ENCODE measurements at regions not wholly inside any gene's neighbourhood (a gene's known extent, or its start where the extent isn't known, plus 50 kb on each side); places are given as distances from the start of the nearest gene placed in this dataset.

DNA sequence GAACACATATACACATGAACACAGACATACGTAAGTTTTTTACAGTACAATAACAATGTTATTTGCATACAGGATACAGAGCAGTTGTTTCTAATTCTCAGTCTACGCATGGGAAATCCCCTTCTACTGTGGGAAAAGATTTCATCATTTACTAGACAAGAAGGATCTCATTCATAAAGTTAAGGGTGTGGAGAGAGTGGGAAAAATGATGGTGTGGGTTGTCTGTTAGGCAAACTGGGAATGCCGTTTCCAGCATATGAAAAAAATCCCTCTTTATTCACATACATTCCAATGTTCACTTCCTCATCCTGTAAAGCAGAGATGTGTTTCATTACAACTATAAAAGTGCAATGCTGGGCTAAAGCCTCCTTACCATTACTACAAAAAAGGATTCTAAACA is 120.9 kb downstream of the SINHCAF start:
- TF ChIP-seq, protein P1, sequence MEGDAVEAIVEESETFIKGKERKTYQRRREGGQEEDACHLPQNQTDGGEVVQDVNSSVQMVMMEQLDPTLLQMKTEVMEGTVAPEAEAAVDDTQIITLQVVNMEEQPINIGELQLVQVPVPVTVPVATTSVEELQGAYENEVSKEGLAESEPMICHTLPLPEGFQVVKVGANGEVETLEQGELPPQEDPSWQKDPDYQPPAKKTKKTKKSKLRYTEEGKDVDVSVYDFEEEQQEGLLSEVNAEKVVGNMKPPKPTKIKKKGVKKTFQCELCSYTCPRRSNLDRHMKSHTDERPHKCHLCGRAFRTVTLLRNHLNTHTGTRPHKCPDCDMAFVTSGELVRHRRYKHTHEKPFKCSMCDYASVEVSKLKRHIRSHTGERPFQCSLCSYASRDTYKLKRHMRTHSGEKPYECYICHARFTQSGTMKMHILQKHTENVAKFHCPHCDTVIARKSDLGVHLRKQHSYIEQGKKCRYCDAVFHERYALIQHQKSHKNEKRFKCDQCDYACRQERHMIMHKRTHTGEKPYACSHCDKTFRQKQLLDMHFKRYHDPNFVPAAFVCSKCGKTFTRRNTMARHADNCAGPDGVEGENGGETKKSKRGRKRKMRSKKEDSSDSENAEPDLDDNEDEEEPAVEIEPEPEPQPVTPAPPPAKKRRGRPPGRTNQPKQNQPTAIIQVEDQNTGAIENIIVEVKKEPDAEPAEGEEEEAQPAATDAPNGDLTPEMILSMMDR (IDR thresholded peaks at IDR 0.05; ENCODE audit: extremely low read depth, missing control alignments), result no peak
- peak; percentile 45 for DNase-seq (ENCODE audit: low spot score)

DNA sequence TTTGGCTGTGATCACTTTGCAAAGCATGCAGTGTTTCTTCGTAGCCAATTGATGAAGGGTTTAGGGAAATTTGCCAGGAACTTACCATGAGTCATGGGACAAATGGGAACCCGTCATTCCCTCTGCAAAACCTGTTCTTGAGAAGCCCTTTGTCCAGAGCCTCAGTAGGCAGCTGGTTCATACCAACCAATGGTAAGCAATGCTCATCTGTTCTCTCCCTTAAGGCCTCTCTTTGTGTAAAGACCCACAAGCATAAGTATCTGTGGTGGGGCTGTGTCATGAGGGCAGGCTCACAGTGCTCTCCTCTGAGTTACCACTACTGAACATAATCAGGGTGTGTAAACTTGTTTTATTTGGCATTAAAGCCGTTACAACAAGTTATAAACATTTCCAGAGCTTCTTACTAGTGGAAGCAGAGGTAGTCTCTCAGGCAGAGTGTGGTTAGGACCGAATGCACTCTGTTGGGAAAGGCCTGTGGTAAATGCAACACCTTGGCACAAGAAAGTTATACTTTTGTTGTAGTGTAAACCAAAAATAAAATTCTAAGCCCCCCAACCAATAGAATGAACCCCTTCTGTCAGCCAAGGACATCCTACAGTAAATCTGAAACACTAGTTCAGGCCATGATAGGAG is 119.8 kb downstream of the SINHCAF start:
- no peak for DNase-seq (ENCODE audit: low spot score)

DNA sequence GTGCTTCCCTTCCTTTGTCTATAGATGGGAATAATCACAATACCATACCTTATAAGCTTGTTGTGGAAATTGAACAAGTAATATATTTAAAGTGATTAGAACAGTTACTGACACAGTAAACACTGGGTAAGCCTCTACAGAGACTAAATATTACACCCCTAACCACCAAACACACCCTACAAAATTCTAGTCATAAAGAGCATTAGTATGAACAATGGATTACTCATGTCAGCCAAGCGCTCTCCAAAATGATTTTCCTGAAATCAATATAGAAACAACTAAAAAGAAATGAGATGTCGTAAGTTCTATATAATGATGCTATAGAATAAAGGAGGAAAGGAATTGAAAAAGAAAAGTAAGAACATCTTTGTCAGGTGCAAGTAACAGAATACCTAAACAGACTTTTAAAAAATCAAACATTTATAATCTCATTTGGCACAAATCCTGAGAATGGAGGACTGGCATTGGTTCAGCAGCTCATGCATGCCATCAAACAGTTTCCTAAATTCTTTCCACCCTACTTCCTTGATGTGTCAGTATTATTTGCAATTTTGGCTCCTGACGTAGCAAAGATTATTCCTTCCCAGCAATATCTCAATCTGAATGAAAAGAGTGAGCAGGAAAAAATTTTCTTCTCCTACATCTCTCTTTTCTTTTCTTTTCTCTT is 118.0 kb downstream of the SINHCAF start:
- no peak for DNase-seq (ENCODE audit: low spot score)
- TF ChIP-seq, protein P1 (IDR thresholded peaks at IDR 0.05; ENCODE audit: extremely low read depth, missing control alignments), result no peak

More for the DNA sequence above, 119.8 kb downstream of the SINHCAF start:
- TF ChIP-seq, protein P1 (IDR thresholded peaks at IDR 0.05; ENCODE audit: extremely low read depth, missing control alignments), result no peak

DNA sequence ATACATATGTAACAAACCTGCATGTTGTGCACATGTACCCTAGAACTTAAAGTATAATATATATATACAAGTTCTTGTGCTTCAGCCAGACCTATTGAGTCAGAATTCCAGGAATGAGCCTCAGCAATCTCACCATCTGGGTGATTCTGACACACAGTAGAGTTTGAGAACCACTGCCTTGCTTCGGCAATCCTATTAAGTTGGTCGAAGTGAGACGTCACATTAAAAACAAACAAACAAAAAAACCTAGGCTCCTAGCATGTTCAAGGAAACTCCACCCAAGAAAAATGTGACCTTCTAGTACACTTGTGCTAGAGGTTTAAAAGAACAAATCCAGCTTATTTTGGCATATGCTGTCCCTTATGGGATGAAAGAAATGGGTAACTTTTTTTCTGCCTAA is 115.8 kb downstream of the SINHCAF start:
- DNase-seq (ENCODE audit: low spot score), result no peak
- TF ChIP-seq, protein P1 (IDR thresholded peaks at IDR 0.05; ENCODE audit: extremely low read depth, missing control alignments), result no peak

DNA sequence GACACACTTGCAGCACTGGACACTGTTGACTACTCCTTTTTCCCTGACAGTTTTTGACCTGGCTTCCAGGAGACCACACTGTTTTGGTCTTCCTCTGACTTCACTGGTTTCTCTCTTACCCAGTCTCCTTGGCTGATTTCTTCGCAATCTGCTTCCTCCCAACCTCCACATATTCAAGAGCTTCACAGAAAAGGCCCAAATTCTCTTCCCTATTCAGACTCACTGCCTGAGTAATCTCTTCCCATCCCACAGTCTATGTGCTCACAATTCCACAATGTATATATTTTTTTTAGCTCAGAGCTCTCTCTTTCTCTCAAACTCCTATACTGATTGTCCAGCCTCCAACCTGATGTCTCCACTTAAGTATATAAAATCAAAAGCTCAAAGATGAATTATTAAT is 115.4 kb downstream of the SINHCAF start:
- TF ChIP-seq, protein P1 (IDR thresholded peaks at IDR 0.05; ENCODE audit: extremely low read depth, missing control alignments), result no peak
- DNase-seq (ENCODE audit: low spot score), result no peak

DNA sequence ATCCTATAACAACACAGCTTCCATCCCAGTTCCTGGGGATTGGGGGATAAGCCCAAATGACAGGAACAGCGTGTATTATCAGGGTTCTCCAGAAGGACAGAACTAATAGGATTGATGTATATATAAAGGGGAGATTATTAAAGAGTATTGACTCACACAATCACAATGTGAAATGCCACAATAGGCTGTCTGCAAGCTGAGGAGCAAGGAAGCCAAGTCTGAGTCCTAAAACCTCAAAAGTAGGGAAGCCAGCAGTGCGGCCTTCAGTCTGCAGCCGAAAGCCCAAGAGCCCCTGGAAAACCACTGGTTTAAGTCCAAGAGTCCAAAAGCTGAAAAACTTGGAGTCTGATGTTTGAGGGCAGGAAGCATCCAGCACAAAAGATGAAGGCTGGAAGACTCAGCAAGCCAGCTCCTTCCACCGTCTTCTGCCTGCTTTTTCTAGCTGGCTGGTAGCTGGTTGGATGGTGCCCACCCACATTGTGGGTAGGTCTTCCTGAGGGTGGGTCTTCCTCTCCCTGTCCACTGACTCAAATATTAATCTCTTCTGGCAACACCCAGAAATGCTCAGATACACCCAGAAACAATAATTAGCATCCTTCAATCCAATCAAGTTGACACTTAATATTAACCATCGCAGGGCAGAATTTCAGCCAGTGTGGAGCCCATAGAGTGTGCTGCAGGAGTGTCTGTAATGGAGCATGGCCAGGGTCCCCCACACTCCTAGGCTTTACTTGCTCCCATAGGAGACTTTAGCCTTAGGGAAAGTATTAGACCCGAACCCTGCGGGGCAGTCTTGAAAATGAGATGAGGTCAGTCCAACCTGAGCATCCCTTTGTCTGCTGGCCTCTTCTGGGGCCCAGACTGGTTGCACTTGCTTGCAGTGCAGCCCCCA is 111.1 kb downstream of the SINHCAF start:
- TF ChIP-seq, protein P1 (IDR thresholded peaks at IDR 0.05; ENCODE audit: extremely low read depth, missing control alignments), result no peak

More for the DNA sequence above, 111.1 kb downstream of the SINHCAF start:
- no peak for DNase-seq (ENCODE audit: low spot score)

All from GM20000 (cell line).